Stimulated activated CD8-positive, alpha-beta memory T cell treated with anti-CD3 and anti-CD28 coated beads, Interleukin-12 subunit alpha, Interleukin-12 subunit beta, amount 100 ng/mL, for 1 hour (primary cell): ENCODE measurements at regions not wholly inside any gene's neighbourhood (a gene's known extent, or its start where the extent isn't known, plus 50 kb on each side); places are given as distances from the start of the nearest gene placed in this dataset.

Experiments used
- DNase-seq: peaks from one replicate; pipeline ENCODE4 v3.0.0-alpha.2; 2020; ENCODE audit warnings: low read depth

GRCh38 chr12:90027889-90028634, 319.4 kb upstream of the ATP2B1 start:
- no peak for DNase-seq

- no peak for DNase-seq
Observed at GRCh38 chr12:90027041-90027440, 318.4 kb upstream of the ATP2B1 start.

GRCh38 chr12:90026516-90026915, 317.9 kb upstream of the ATP2B1 start:
- DNase-seq, result no peak

GRCh38 chr12:90024262-90024661, 315.6 kb upstream of the ATP2B1 start:
- no peak for DNase-seq

- DNase-seq, result no peak
Observed at GRCh38 chr12:90023207-90023900, 314.7 kb upstream of the ATP2B1 start.

GRCh38 chr12:90021795-90022440, 313.3 kb upstream of the ATP2B1 start:
- DNase-seq, result no peak

- DNase-seq, result no peak
Observed at GRCh38 chr12:90020881-90021280, 312.2 kb upstream of the ATP2B1 start.

GRCh38 chr12:90020436-90020835, 311.8 kb upstream of the ATP2B1 start:
- DNase-seq, result no peak

GRCh38 chr12:90020014-90020413, 311.4 kb upstream of the ATP2B1 start:
- DNase-seq, result no peak

- no peak for DNase-seq
Observed at GRCh38 chr12:90017316-90017715, 308.7 kb upstream of the ATP2B1 start.

GRCh38 chr12:90015228-90015627, 306.6 kb upstream of the ATP2B1 start:
- no peak for DNase-seq

- DNase-seq, result no peak
Observed at GRCh38 chr12:90013409-90013808, 304.8 kb upstream of the ATP2B1 start.

GRCh38 chr12:90010089-90010488, 301.5 kb upstream of the ATP2B1 start:
- DNase-seq, result no peak

- no peak for DNase-seq
Observed at GRCh38 chr12:90008277-90008676, 299.6 kb upstream of the ATP2B1 start.

- DNase-seq, result no peak
Observed at GRCh38 chr12:90004319-90005074, 295.9 kb upstream of the ATP2B1 start.

GRCh38 chr12:90003688-90004087, 295.1 kb upstream of the ATP2B1 start:
- DNase-seq, result no peak

- DNase-seq, result no peak
Observed at GRCh38 chr12:90000721-90001120, 292.1 kb upstream of the ATP2B1 start.

GRCh38 chr12:89999699-90000505, 291.3 kb upstream of the ATP2B1 start:
- DNase-seq, result no peak

GRCh38 chr12:89995870-89996269, 287.2 kb upstream of the ATP2B1 start:
- DNase-seq, result no peak

- DNase-seq, result no peak
Observed at GRCh38 chr12:89994911-89995310, 286.3 kb upstream of the ATP2B1 start.

GRCh38 chr12:89993632-89994031, 285.0 kb upstream of the ATP2B1 start:
- no peak for DNase-seq
